Smooth muscle cell (in vitro differentiated cells): ENCODE measurements at regions not wholly inside any gene's neighbourhood (a gene's known extent, or its start where the extent isn't known, plus 50 kb on each side); places are given as distances from the start of the nearest gene placed in this dataset.

Experiments
- DNase-seq: peaks from one replicate; lab custom pipeline; 2025; ENCODE audit not compliant: unreplicated experiment; lab: John Stamatoyannopoulos, UW
- H2AFZ ChIP-seq: fragments of 200-600 bp; sonication (generic); 2 replicates; pipeline ENCODE4 v1.6.0; 2016; ENCODE audit warnings: antibody characterized with exemption, low read depth, mild to moderate bottlenecking
- H3F3A ChIP-seq: fragments of 200-600 bp; sonication (generic); 2 replicates; pipeline ENCODE4 v1.6.0; 2017; ENCODE audit warnings: antibody characterized with exemption, low read depth
- H3K27ac ChIP-seq: fragments of 200-600 bp; sonication (generic); 2 replicates; pipeline ENCODE4 v1.5.1; 2016; ENCODE audit warnings: low read depth, mild to moderate bottlenecking
- H3K27me3 ChIP-seq: fragments of 200-600 bp; sonication (generic); 2 replicates; pipeline ENCODE4 v1.6.1; 2016; ENCODE audit warnings: low read depth, mild to moderate bottlenecking
- H3K36me3 ChIP-seq: fragments of 200-600 bp; sonication (generic); 2 replicates; pipeline ENCODE4 v1.5.1; 2016; ENCODE audit warnings: low read depth
- H3K4me1 ChIP-seq: fragments of 200-600 bp; sonication (generic); 2 replicates; pipeline ENCODE4 v1.5.1; 2016; ENCODE audit warnings: low read depth
- H3K4me2 ChIP-seq: fragments of 200-600 bp; sonication (generic); 2 replicates; pipeline ENCODE4 v1.6.0; 2016; ENCODE audit warnings: mild to moderate bottlenecking
- H3K4me3 ChIP-seq: fragments of 200-600 bp; sonication (generic); 2 replicates; pipeline ENCODE4 v1.5.1; 2016; ENCODE audit warnings: mild to moderate bottlenecking
- H3K79me2 ChIP-seq: fragments of 200-600 bp; sonication (generic); 2 replicates; pipeline ENCODE4 v1.6.0; 2016; ENCODE audit warnings: low read depth, mild to moderate bottlenecking
- H3K9ac ChIP-seq: fragments of 200-600 bp; sonication (generic); 2 replicates; pipeline ENCODE4 v1.6.0; 2016; ENCODE audit warnings: low read depth
- H3K9me3 ChIP-seq: fragments of 200-600 bp; sonication (generic); replicated peaks from 2 replicates; pipeline ENCODE4 v1.5.1; 2016; ENCODE audit warnings: low read depth
- H4K20me1 ChIP-seq: fragments of 200-600 bp; sonication (generic); 2 replicates; pipeline ENCODE4 v1.6.0; 2016; ENCODE audit warnings: low read depth
- CTCF ChIP-seq: fragments of 200-600 bp; sonication (generic); IDR thresholded peaks from 2 replicates; pipeline ENCODE4 v1.5.1; 2017; ENCODE audit warnings: borderline replicate concordance, mild to moderate bottlenecking, antibody characterized with exemption; ENCODE audit not compliant: insufficient read depth, poor library complexity, severe bottlenecking
- WGBS: methylation state at CpG from one replicate; pipeline ENCODE4 v1.1.7; 2016; ENCODE audit warnings: low lambda C conversion rate; 5-methylcytosine and 5-hydroxymethylcytosine counted together

DNA sequence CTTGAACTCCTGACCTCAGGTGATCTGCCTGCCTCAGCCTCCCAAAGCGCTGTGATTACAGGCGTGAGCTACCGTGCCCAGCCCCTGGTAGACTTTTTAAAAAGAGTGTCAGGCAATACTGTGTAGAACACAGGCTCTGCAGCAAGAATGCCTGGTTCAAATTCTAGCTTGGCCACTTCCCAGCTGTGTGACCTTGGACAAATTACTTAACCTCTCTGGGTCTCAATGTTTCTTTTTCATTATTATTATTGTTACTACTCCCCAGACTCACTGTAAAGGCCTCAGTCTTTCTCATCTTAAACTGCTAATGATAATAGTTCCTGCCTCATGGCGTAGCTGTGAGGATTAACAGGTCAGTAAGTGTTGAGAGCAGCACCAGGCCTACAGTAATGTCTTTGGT lies 114.3 kb downstream of the LITAF start:
- Histone ChIP-seq H3K9me3 (no peaks in the 10 kb centered on the region), H3K27ac (no peak overlapping the region), H2AFZ (no peak overlapping the region), H3K4me2 (no peak overlapping the region), H3K4me3 (no peak overlapping the region), H3K4me1 (no peaks in the 10 kb centered on the region), H3K9ac (no peak overlapping the region), H3K27me3 (no peaks in the 10 kb centered on the region), H3F3A (no peaks in the 10 kb centered on the region), H3K79me2 (no peaks in the 10 kb centered on the region), H3K36me3 (no peaks in the 10 kb centered on the region), H4K20me1 (no peaks in the 10 kb centered on the region)
- TF ChIP-seq CTCF = no peak
- DNase-seq = no peak
- WGBS = over 99% methylated on average over 4 of the region's 4 CpGs

GRCh38 chr16:11472851-11473250 lies 113.9 kb downstream of the LITAF start:
- H4K20me1 ChIP-seq = no peaks in the 10 kb centered on the region
- H3K4me1 ChIP-seq = no peaks in the 10 kb centered on the region
- H3K4me3 ChIP-seq = no peak overlapping the region
- H3K79me2 ChIP-seq = no peaks in the 10 kb centered on the region
- H3K27me3 ChIP-seq = no peaks in the 10 kb centered on the region
- 94% methylated on average over 9 of the region's 9 CpGs for WGBS
- no peaks in the 10 kb centered on the region for H3F3A ChIP-seq
- DNase-seq = no peak
- H2AFZ ChIP-seq = no peak overlapping the region
- H3K4me2 ChIP-seq = no peak overlapping the region
- no peak overlapping the region for H3K27ac ChIP-seq
- H3K36me3 ChIP-seq = no peaks in the 10 kb centered on the region
- no peaks in the 10 kb centered on the region for H3K9me3 ChIP-seq
- TF ChIP-seq CTCF = no peak
- H3K9ac ChIP-seq = no peak overlapping the region

GRCh38 chr16:11473728-11474127 lies 113.0 kb downstream of the LITAF start:
- Histone ChIP-seq H3K4me1 (no peaks in the 10 kb centered on the region), H3F3A (no peaks in the 10 kb centered on the region), H3K27me3 (no peaks in the 10 kb centered on the region), H3K79me2 (no peaks in the 10 kb centered on the region), H3K36me3 (no peaks in the 10 kb centered on the region), H3K9ac (no peak overlapping the region), H3K4me3 (no peak overlapping the region), H3K9me3 (no peaks in the 10 kb centered on the region), H3K4me2 (no peak overlapping the region), H2AFZ (no peak overlapping the region), H4K20me1 (no peaks in the 10 kb centered on the region), H3K27ac (no peak overlapping the region)
- 92% methylated on average over 10 of the region's 10 CpGs for WGBS
- TF ChIP-seq CTCF = no peak
- DNase-seq = no peak

DNA sequence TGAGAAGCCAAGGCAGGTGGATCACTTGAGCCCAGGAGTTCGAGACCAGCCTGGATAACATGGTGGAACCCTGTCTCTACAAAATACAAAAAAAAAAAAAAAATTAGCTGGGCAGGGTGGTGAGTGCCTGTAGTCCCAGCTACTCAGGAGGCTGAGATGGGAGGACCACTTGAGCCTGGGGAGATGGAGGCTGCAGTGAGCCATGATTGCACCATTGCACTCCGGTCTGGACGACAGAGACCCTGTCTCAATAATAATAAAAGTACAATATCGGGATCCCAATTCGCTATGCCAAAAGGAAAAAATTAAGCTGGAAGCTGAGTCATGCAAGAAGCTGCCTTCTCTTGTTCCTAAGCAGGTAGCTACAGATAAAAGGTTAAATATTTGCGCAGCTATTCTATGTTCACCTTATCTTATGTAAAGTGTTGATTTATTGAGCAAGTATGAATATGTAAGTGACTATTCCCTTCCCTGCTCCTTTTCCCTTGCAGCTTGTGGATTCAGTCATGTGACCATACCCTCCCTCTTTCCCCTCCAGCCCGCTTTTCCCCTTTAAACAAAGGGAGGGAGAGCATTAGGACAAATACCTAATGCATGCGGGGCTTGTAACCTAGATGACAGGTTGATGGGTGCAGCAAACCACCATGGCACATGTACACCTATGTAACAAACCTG lies 112.0 kb downstream of the LITAF start:
- H3K9ac ChIP-seq = no peak overlapping the region
- no peaks in the 10 kb centered on the region for H4K20me1 ChIP-seq
- no peak overlapping the region for H3K4me3 ChIP-seq
- no peak overlapping the region for H2AFZ ChIP-seq
- TF ChIP-seq CTCF = no peak
- 85% methylated on average over 8 of the region's 8 CpGs for WGBS
- H3F3A ChIP-seq = no peaks in the 10 kb centered on the region
- DNase-seq = no peak
- H3K9me3 ChIP-seq = no peaks in the 10 kb centered on the region
- no peaks in the 10 kb centered on the region for H3K79me2 ChIP-seq
- H3K36me3 ChIP-seq = no peaks in the 10 kb centered on the region
- no peak overlapping the region for H3K4me2 ChIP-seq
- H3K27me3 ChIP-seq = no peaks in the 10 kb centered on the region
- H3K27ac ChIP-seq = no peak overlapping the region
- H3K4me1 ChIP-seq = no peaks in the 10 kb centered on the region
